Erythroblast (primary cell): ENCODE measurements at regions not wholly inside any gene's neighbourhood (a gene's known extent, or its start where the extent isn't known, plus 50 kb on each side); places are given as distances from the start of the nearest gene placed in this dataset.

Source experiments
- GATA1 ChIP-seq: IDR thresholded peaks from 2 replicates; pipeline ENCODE4 v1.6.1; 2011; ENCODE audit warnings: low read depth, mild to moderate bottlenecking, control low read depth, low read length, moderate library complexity
- POLR2A ChIP-seq: IDR thresholded peaks from 2 replicates; pipeline ENCODE4 v1.6.1; 2011; ENCODE audit warnings: mild to moderate bottlenecking, low read length

GRCh38 chr7:34277016-34277802 is 371.9 kb downstream of the BMPER start:
- no peak for TF ChIP-seq POLR2A
- no peak for TF ChIP-seq GATA1
